ENCODE measurements at regions not wholly inside any gene's neighbourhood (a gene's known extent, or its start where the extent isn't known, plus 50 kb on each side); places are given as distances from the start of the nearest gene placed in this dataset.

DNA sequence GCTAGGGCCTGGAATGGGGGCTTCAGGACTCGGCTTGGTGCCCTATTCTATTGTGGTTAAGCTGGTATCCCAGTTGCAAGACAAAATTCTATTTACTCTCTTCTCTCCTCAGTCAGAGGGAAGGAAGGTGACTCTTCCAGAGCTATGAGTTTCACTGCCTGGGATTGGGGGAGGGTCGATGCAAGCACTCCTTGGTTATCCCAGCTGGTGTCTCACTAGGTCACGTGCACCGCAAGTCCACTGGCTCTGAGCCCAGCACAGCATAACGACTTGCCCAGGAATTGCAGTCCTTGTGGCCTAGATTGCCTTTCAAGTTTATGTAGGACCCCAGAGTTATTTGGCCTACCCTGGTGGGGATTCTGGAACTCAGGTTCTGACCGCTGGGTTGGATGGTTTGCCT is 958.8 kb downstream of the IGSF11 start:
- no peak overlapping the region for H3K27ac Mint-ChIP-seq
- intact Hi-C loops (cut with micrococcal nuclease) = no loop called here
- H3K4me3 ChIP-seq (ENCODE audit: low read length) = no peak overlapping the region
- H3K36me3 ChIP-seq (ENCODE audit: control insufficient read depth in 2 of 3, insufficient read depth in 3 of 3, low read length in 3 of 3) = no peaks in the 10 kb centered on the region
- H3K27ac ChIP-seq (ENCODE audit: low read depth, low read length) = no peak overlapping the region
- H3K4me3 Mint-ChIP-seq = no peak overlapping the region
- no peaks in the 10 kb centered on the region for H3K27me3 ChIP-seq (ENCODE audit: control insufficient read depth in 2 of 2, insufficient read depth in 2 of 2, low read length in 2 of 2)
- H3K4me1 Mint-ChIP-seq = no peaks in the 10 kb centered on the region
- DNase-seq (no peak), ATAC-seq (no peak)
- no peaks in the 10 kb centered on the region for H3K4me1 ChIP-seq (ENCODE audit: control insufficient read depth in 2 of 2, insufficient read depth in 2 of 2, low read length in 2 of 2)
- H3K36me3 Mint-ChIP-seq = no peaks in the 10 kb centered on the region
- peaks cover 0 to 11% (median 0%) of the 10 kb centered on the region in 3 experiments for H3K9me3 ChIP-seq (ENCODE audit: control insufficient read depth in 2 of 3, low read length in 3 of 3)
- H3K9me3 Mint-ChIP-seq = peaks cover 5 to 34% (median 10%) of the 10 kb centered on the region in 11 donors
- POLR2A ChIA-PET = no interaction called here
- no peaks in the 10 kb centered on the region for H3K27me3 Mint-ChIP-seq
- CTCF ChIA-PET = no interaction called here

- ATAC-seq = no peak
- no peak overlapping the region for H3K4me3 Mint-ChIP-seq
- H3K27ac Mint-ChIP-seq = no peak overlapping the region
- H3K9me3 Mint-ChIP-seq = peaks cover 5 to 31% (median 12%) of the 10 kb centered on the region in 11 donors
- H3K27me3 Mint-ChIP-seq = no peaks in the 10 kb centered on the region
- H3K4me1 Mint-ChIP-seq = no peaks in the 10 kb centered on the region
- no peaks in the 10 kb centered on the region for H3K4me1 ChIP-seq (ENCODE audit: control insufficient read depth in 2 of 2, insufficient read depth in 2 of 2, low read length in 2 of 2)
- DNase-seq = no peak
- ChIA-PET POLR2A (no interaction called here), CTCF (no interaction called here)
- no peaks in the 10 kb centered on the region for H3K36me3 ChIP-seq (ENCODE audit: control insufficient read depth in 2 of 3, insufficient read depth in 3 of 3, low read length in 3 of 3)
- peaks cover 0 to 11% (median 0%) of the 10 kb centered on the region in 3 experiments for H3K9me3 ChIP-seq (ENCODE audit: control insufficient read depth in 2 of 3, low read length in 3 of 3)
- intact Hi-C loops (cut with micrococcal nuclease) = no loop called here
- no peak overlapping the region for H3K4me3 ChIP-seq (ENCODE audit: low read length)
- no peak overlapping the region for H3K27ac ChIP-seq (ENCODE audit: low read depth, low read length)
- no peaks in the 10 kb centered on the region for H3K27me3 ChIP-seq (ENCODE audit: control insufficient read depth in 2 of 2, insufficient read depth in 2 of 2, low read length in 2 of 2)
- H3K36me3 Mint-ChIP-seq = no peaks in the 10 kb centered on the region
These were observed 957.3 kb downstream of the IGSF11 start for GRCh38 chr3:118077332-118077731.

DNA sequence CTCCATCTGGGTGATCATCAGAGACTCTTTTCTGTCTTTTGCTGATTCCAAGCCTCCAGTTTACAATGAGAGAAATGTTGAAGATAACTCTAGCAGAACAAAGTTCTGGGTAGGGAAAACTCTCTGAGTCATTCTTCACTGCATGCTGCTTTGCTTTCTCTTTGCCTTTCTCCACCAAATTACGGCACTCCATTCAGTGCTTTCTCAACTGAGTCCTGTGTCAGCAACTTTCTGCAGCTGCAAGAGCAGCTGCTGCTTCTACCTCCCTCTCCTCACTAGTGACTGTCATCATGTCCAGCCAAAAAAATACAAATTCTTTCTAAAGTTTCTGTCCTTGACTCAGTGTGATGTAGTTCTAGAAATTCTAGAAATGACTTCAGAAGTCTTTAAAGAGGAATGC is 953.8 kb downstream of the IGSF11 start:
- Mint-ChIP-seq H3K9me3 (peaks cover 0 to 20% (median 6%) of the 10 kb centered on the region in 11 donors), H3K27ac (no peak overlapping the region), H3K36me3 (no peaks in the 10 kb centered on the region), H3K4me1 (no peaks in the 10 kb centered on the region), H3K4me3 (no peak overlapping the region), H3K27me3 (no peaks in the 10 kb centered on the region)
- ChIA-PET CTCF (no interaction called here), POLR2A (no interaction called here)
- H3K27ac ChIP-seq (ENCODE audit: low read depth, low read length) = no peak overlapping the region
- no peaks in the 10 kb centered on the region for H3K27me3 ChIP-seq (ENCODE audit: control insufficient read depth in 2 of 2, insufficient read depth in 2 of 2, low read length in 2 of 2)
- H3K36me3 ChIP-seq (ENCODE audit: control insufficient read depth in 2 of 3, insufficient read depth in 3 of 3, low read length in 3 of 3) = no peaks in the 10 kb centered on the region
- H3K4me1 ChIP-seq (ENCODE audit: control insufficient read depth in 2 of 2, insufficient read depth in 2 of 2, low read length in 2 of 2) = no peaks in the 10 kb centered on the region
- peaks cover 0 to under 1% (median 0%) of the 10 kb centered on the region in 3 experiments for H3K9me3 ChIP-seq (ENCODE audit: control insufficient read depth in 2 of 3, low read length in 3 of 3)
- intact Hi-C loops (cut with micrococcal nuclease) = no loop called here
- ATAC-seq (no peak), DNase-seq (no peak)
- no peak overlapping the region for H3K4me3 ChIP-seq (ENCODE audit: low read length)

DNA sequence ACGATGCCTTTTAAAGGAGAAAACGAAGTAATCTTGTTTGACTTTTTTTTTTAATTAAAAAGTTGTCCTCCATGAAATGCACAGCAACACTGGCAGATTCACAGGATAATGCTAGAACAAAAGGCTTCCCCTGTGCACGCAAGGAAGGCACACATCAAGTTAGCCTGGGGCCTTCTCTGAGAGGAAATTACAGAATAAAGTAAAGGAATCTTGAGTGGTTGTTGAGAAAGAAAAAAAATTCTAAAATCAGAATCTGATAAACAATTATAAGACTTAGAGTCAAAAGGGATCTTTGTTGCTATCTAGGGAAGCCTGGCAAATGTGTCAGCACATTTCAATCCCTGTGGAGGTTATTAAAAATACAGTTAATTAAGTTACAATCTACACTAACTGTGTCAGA is 946.0 kb downstream of the IGSF11 start:
- H3K4me3 ChIP-seq (ENCODE audit: low read length) = no peak overlapping the region
- ChIA-PET CTCF (no interaction called here), POLR2A (no interaction called here)
- no peaks in the 10 kb centered on the region for H3K4me1 ChIP-seq (ENCODE audit: control insufficient read depth in 2 of 2, insufficient read depth in 2 of 2, low read length in 2 of 2)
- H3K4me3 Mint-ChIP-seq = no peak overlapping the region
- no peaks in the 10 kb centered on the region for H3K27me3 Mint-ChIP-seq
- no peak overlapping the region for H3K27ac ChIP-seq (ENCODE audit: low read depth, low read length)
- intact Hi-C loops (cut with micrococcal nuclease) = no loop called here
- H3K27ac Mint-ChIP-seq = no peak overlapping the region
- peaks cover 0 to 8% (median 0%) of the 10 kb centered on the region in 3 experiments for H3K9me3 ChIP-seq (ENCODE audit: control insufficient read depth in 2 of 3, low read length in 3 of 3)
- H3K9me3 Mint-ChIP-seq = peaks cover 0 to 27% (median 14%) of the 10 kb centered on the region in 11 donors
- H3K4me1 Mint-ChIP-seq = no peaks in the 10 kb centered on the region
- peaks cover 0 to 6% (median 0%) of the 10 kb centered on the region in 5 donors for H3K36me3 Mint-ChIP-seq
- H3K36me3 ChIP-seq (ENCODE audit: control insufficient read depth in 2 of 3, insufficient read depth in 3 of 3, low read length in 3 of 3) = no peaks in the 10 kb centered on the region
- no peaks in the 10 kb centered on the region for H3K27me3 ChIP-seq (ENCODE audit: control insufficient read depth in 2 of 2, insufficient read depth in 2 of 2, low read length in 2 of 2)
- no peak for ATAC-seq
- DNase-seq = no peak

GRCh38 chr3:118089563-118089962 is 945.1 kb downstream of the IGSF11 start:
- Mint-ChIP-seq H3K4me1 (no peaks in the 10 kb centered on the region), H3K27me3 (no peaks in the 10 kb centered on the region), H3K9me3 (peaks cover 0 to 36% (median 15%) of the 10 kb centered on the region in 11 donors), H3K36me3 (peaks cover 0 to 6% (median 0%) of the 10 kb centered on the region in 5 donors), H3K4me3 (no peak overlapping the region), H3K27ac (no peak overlapping the region)
- no peaks in the 10 kb centered on the region for H3K4me1 ChIP-seq (ENCODE audit: control insufficient read depth in 2 of 2, insufficient read depth in 2 of 2, low read length in 2 of 2)
- H3K9me3 ChIP-seq (ENCODE audit: control insufficient read depth in 2 of 3, low read length in 3 of 3) = peaks cover 0 to 10% (median 0%) of the 10 kb centered on the region in 3 experiments
- no peak overlapping the region for H3K27ac ChIP-seq (ENCODE audit: low read depth, low read length)
- DNase-seq (no peak), ATAC-seq (no peak)
- no peaks in the 10 kb centered on the region for H3K36me3 ChIP-seq (ENCODE audit: control insufficient read depth in 2 of 3, insufficient read depth in 3 of 3, low read length in 3 of 3)
- intact Hi-C loops (cut with micrococcal nuclease) = no loop called here
- no peak overlapping the region for H3K4me3 ChIP-seq (ENCODE audit: low read length)
- CTCF ChIA-PET = interaction anchor here (0.7 kb wide), 1 partner anchor 51 kb away, joined by 3 read pairs; no protein-coding TSS in a partner anchor
- no peaks in the 10 kb centered on the region for H3K27me3 ChIP-seq (ENCODE audit: control insufficient read depth in 2 of 2, insufficient read depth in 2 of 2, low read length in 2 of 2)
- POLR2A ChIA-PET = no interaction called here

GRCh38 chr3:118097226-118097625 is 937.4 kb downstream of the IGSF11 start:
- Mint-ChIP-seq H3K27me3 (no peaks in the 10 kb centered on the region), H3K4me1 (no peaks in the 10 kb centered on the region), H3K4me3 (no peak overlapping the region), H3K27ac (no peak overlapping the region), H3K9me3 (peaks cover 3 to 31% (median 18%) of the 10 kb centered on the region in 11 donors), H3K36me3 (peaks cover 0 to 5% (median 0%) of the 10 kb centered on the region in 5 donors)
- H3K4me3 ChIP-seq (ENCODE audit: low read length) = no peak overlapping the region
- peaks cover 0 to 10% (median 0%) of the 10 kb centered on the region in 3 experiments for H3K9me3 ChIP-seq (ENCODE audit: control insufficient read depth in 2 of 3, low read length in 3 of 3)
- ChIA-PET POLR2A (no interaction called here), CTCF (no interaction called here)
- H3K36me3 ChIP-seq (ENCODE audit: control insufficient read depth in 2 of 3, insufficient read depth in 3 of 3, low read length in 3 of 3) = no peaks in the 10 kb centered on the region
- DNase-seq = no peak
- intact Hi-C loops (cut with micrococcal nuclease) = no loop called here
- H3K4me1 ChIP-seq (ENCODE audit: control insufficient read depth in 2 of 2, insufficient read depth in 2 of 2, low read length in 2 of 2) = no peaks in the 10 kb centered on the region
- H3K27me3 ChIP-seq (ENCODE audit: control insufficient read depth in 2 of 2, insufficient read depth in 2 of 2, low read length in 2 of 2) = no peaks in the 10 kb centered on the region
- no peak for ATAC-seq
- no peak overlapping the region for H3K27ac ChIP-seq (ENCODE audit: low read depth, low read length)

GRCh38 chr3:118097660-118098059 is 937.0 kb downstream of the IGSF11 start:
- Mint-ChIP-seq H3K4me1 (no peaks in the 10 kb centered on the region), H3K4me3 (no peak overlapping the region), H3K9me3 (peaks cover under 1 to 27% (median 15%) of the 10 kb centered on the region in 11 donors), H3K27me3 (no peaks in the 10 kb centered on the region), H3K36me3 (peaks cover 0 to under 1% (median 0%) of the 10 kb centered on the region in 5 donors), H3K27ac (no peak overlapping the region)
- no peaks in the 10 kb centered on the region for H3K27me3 ChIP-seq (ENCODE audit: control insufficient read depth in 2 of 2, insufficient read depth in 2 of 2, low read length in 2 of 2)
- ChIA-PET CTCF (no interaction called here), POLR2A (no interaction called here)
- H3K36me3 ChIP-seq (ENCODE audit: control insufficient read depth in 2 of 3, insufficient read depth in 3 of 3, low read length in 3 of 3) = no peaks in the 10 kb centered on the region
- peaks cover 0 to 10% (median 0%) of the 10 kb centered on the region in 3 experiments for H3K9me3 ChIP-seq (ENCODE audit: control insufficient read depth in 2 of 3, low read length in 3 of 3)
- ATAC-seq = no peak
- H3K4me1 ChIP-seq (ENCODE audit: control insufficient read depth in 2 of 2, insufficient read depth in 2 of 2, low read length in 2 of 2) = no peaks in the 10 kb centered on the region
- H3K4me3 ChIP-seq (ENCODE audit: low read length) = no peak overlapping the region
- intact Hi-C loops (cut with micrococcal nuclease) = no loop called here
- no peak overlapping the region for H3K27ac ChIP-seq (ENCODE audit: low read depth, low read length)
- DNase-seq = no peak

All from naive thymus-derived CD4-positive, alpha-beta T cell (primary cell).